PC-3 (cell line): ENCODE measurements at regions not wholly inside any gene's neighbourhood (a gene's known extent, or its start where the extent isn't known, plus 50 kb on each side); places are given as distances from the start of the nearest gene placed in this dataset.

Experiments used
- ATAC-seq: fragments of 200-7000 bp; cut with Tn5 transposase; 2 replicates; pipeline ENCODE4 v1.9.1; 2020; ENCODE audit warnings: mild to moderate bottlenecking, moderate library complexity
- BruUV-seq: library from RNA; stranded (reverse); fragments of 400-500 nt; replicated peaks from 2 replicates; lab custom pipeline; 2021; lab: Mats Ljungman, UMichigan
- CTCF ChIA-PET: fragments of 300-600 bp; sonication (Branson Sonifier 250); formaldehyde crosslinking; loops from one replicate; lab custom pipeline; 2022; ENCODE audit warnings: antibody characterized with exemption; lab: Charles Lee
- POLR2A ChIA-PET: fragments of 300-600 bp; sonication (Branson Sonifier 250); formaldehyde crosslinking; loops from one replicate; lab custom pipeline; 2022; ENCODE audit warnings: antibody characterized with exemption; ENCODE audit not compliant: unreplicated experiment; lab: Charles Lee
- DNase-seq: peaks from one replicate; pipeline ENCODE4 v3.0.0-alpha.2; 2015
- H2AFZ ChIP-seq: fragments of 300-600 bp; sonication (generic); 2 replicates; pipeline ENCODE4 v1.6.0; 2016; ENCODE audit warnings: antibody characterized with exemption, low read length
- H3F3A ChIP-seq: fragments of 300-600 bp; sonication (generic); one replicate; pipeline ENCODE4 v1.6.0; 2017; ENCODE audit warnings: antibody characterized with exemption, low read length, control low read depth, mild to moderate bottlenecking; ENCODE audit not compliant: unreplicated experiment
- H3K27ac ChIP-seq: fragments of 300-600 bp; sonication (generic); 2 replicates; pipeline ENCODE4 v1.5.1; 2016; ENCODE audit warnings: mild to moderate bottlenecking, low read length
- H3K27me3 ChIP-seq: fragments of 300-600 bp; sonication (generic); 2 replicates; pipeline ENCODE4 v1.6.1; 2016; ENCODE audit warnings: low read length, mixed read lengths
- H3K36me3 ChIP-seq: fragments of 300-600 bp; sonication (generic); 2 replicates; pipeline ENCODE4 v1.6.1; 2016; ENCODE audit warnings: low read depth, mixed run types, low read length, mixed read lengths
- H3K4me1 ChIP-seq: fragments of 300-600 bp; sonication (generic); 2 replicates; pipeline ENCODE4 v1.5.1; 2016; ENCODE audit warnings: low read length; ENCODE audit not compliant: insufficient read depth
- H3K4me2 ChIP-seq: fragments of 300-600 bp; sonication (generic); 2 replicates; pipeline ENCODE4 v1.6.0; 2016; ENCODE audit warnings: low read length
- H3K4me3 ChIP-seq: fragments of 300-600 bp; sonication (generic); 2 replicates; pipeline ENCODE4 v1.5.1; 2016; ENCODE audit warnings: mild to moderate bottlenecking, low read length, mixed read lengths
- H3K79me2 ChIP-seq: fragments of 300-600 bp; sonication (generic); 2 replicates; pipeline ENCODE4 v1.6.1; 2017; ENCODE audit warnings: low read length, mixed read lengths
- H3K9ac ChIP-seq: fragments of 300-600 bp; sonication (generic); 2 replicates; pipeline ENCODE4 v1.6.0; 2016; ENCODE audit warnings: mild to moderate bottlenecking, low read length
- H3K9me2 ChIP-seq: fragments of 300-600 bp; sonication (generic); replicated peaks from 2 replicates; pipeline ENCODE4 v1.6.1; 2016; ENCODE audit warnings: mixed run types, low read length, mixed read lengths
- H3K9me3 ChIP-seq: fragments of 300-600 bp; sonication (generic); 2 replicates; pipeline ENCODE4 v1.6.1; 2016; ENCODE audit warnings: low read length, mixed read lengths
- H4K20me1 ChIP-seq: fragments of 300-600 bp; sonication (generic); 2 replicates; pipeline ENCODE4 v1.6.1; 2016; ENCODE audit warnings: low read length, mixed read lengths
- EZH2 ChIP-seq: fragments of 300-600 bp; sonication (generic); IDR thresholded peaks from one replicate; pipeline ENCODE4 v1.6.1; 2017; ENCODE audit warnings: antibody characterized with exemption, mild to moderate bottlenecking, low read length; ENCODE audit not compliant: unreplicated experiment
- EZH2phosphoT487 ChIP-seq: fragments of 300-600 bp; sonication (generic); IDR thresholded peaks from 2 replicates; pipeline ENCODE4 v1.6.1; 2018; ENCODE audit warnings: mild to moderate bottlenecking, antibody characterized with exemption, low read length, borderline replicate concordance
- intact Hi-C: fragments of 100-400 bp; cut with micrococcal nuclease; formaldehyde crosslinking; loops from 2 replicates; pipeline ENCODE4 v1.9.0; 2023
- TF ChIP-seq, protein P1 (sequence below): fragments of 300-600 bp; sonication (generic); conservative IDR thresholded peaks from 2 replicates; pipeline ENCODE4 v1.5.1; 2017; ENCODE audit warnings: antibody characterized with exemption, low read depth, mild to moderate bottlenecking, low read length

DNA sequence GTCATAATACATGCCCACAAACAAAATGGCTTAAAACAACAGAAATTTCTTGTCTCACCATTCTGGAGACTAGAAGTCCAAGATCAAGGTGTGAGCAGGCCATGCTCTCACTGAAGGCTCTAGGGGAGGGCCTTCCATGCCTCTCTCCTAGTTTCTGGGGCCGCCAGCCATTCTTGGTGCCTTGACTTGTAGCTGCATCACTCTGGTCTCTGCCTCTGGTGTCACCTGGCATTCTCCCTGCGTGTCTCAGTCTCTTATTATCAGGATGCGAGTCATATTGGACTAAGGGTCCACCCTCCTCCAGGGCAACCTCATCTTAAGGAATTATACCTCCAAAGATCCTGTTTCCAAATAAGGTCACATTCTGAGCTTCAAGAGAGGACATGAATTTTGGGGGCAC lies 76.1 kb downstream of the KCNF1 start:
- H3K9me3 ChIP-seq = no peaks in the 10 kb centered on the region
- no peaks in the 10 kb centered on the region for H4K20me1 ChIP-seq
- peak; percentile 46; the same call in 1 of the 2 replicates for ATAC-seq
- no peaks in the 10 kb centered on the region for H3K4me1 ChIP-seq
- no peaks in the 10 kb centered on the region for H3F3A ChIP-seq
- no peaks in the 10 kb centered on the region for H3K36me3 ChIP-seq
- H3K9ac ChIP-seq = no peak overlapping the region
- TF ChIP-seq EZH2phosphoT487 (no peak), EZH2 (no peak)
- TF ChIP-seq, protein P1, sequence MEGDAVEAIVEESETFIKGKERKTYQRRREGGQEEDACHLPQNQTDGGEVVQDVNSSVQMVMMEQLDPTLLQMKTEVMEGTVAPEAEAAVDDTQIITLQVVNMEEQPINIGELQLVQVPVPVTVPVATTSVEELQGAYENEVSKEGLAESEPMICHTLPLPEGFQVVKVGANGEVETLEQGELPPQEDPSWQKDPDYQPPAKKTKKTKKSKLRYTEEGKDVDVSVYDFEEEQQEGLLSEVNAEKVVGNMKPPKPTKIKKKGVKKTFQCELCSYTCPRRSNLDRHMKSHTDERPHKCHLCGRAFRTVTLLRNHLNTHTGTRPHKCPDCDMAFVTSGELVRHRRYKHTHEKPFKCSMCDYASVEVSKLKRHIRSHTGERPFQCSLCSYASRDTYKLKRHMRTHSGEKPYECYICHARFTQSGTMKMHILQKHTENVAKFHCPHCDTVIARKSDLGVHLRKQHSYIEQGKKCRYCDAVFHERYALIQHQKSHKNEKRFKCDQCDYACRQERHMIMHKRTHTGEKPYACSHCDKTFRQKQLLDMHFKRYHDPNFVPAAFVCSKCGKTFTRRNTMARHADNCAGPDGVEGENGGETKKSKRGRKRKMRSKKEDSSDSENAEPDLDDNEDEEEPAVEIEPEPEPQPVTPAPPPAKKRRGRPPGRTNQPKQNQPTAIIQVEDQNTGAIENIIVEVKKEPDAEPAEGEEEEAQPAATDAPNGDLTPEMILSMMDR = no peak
- intact Hi-C loops = no loop called here
- no peak overlapping the region for H3K4me2 ChIP-seq
- no peaks in the 10 kb centered on the region for H3K79me2 ChIP-seq
- H3K27ac ChIP-seq = no peak overlapping the region
- DNase-seq = peak; percentile 33
- H3K9me2 ChIP-seq = no peaks in the 10 kb centered on the region
- H2AFZ ChIP-seq = no peak overlapping the region
- H3K27me3 ChIP-seq = no peaks in the 10 kb centered on the region
- H3K4me3 ChIP-seq = no peak overlapping the region
- ChIA-PET CTCF (no interaction called here), POLR2A (interaction anchor here (0.6 kb wide), 1 partner anchor 116 kb away, joined by 3 read pairs; no protein-coding TSS in a partner anchor)
- no TSS peak for BruUV-seq

DNA sequence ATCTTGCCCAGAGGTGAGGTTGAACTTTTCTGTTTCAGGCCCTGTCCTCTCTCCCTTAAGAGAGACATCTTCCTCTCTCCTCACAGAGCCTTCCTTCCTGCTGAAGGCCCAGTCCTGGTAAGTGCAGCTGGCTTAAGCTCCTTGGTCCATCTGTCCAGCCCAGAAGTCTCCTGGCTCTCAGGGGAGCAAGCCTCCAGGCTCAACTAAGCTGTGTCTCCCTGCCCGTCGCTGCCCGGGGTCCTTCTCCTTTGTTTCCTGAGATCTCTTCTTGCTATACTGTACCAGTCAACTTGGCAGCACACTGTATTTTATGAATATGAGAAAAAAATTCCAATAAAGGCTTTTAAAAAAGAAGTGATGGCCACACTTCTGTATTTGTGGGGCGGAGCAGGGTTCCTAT lies 77.4 kb downstream of the KCNF1 start:
- no peaks in the 10 kb centered on the region for H3K36me3 ChIP-seq
- no peak overlapping the region for H3K9ac ChIP-seq
- H3K9me3 ChIP-seq = no peaks in the 10 kb centered on the region
- no peaks in the 10 kb centered on the region for H3K4me1 ChIP-seq
- no peaks in the 10 kb centered on the region for H3K27me3 ChIP-seq
- intact Hi-C loops = no loop called here
- POLR2A ChIA-PET = no interaction called here
- no peak overlapping the region for H2AFZ ChIP-seq
- no peaks in the 10 kb centered on the region for H3F3A ChIP-seq
- no peak overlapping the region for H3K4me3 ChIP-seq
- ATAC-seq (no peak), DNase-seq (no peak)
- no peak overlapping the region for H3K27ac ChIP-seq
- no TSS peak for BruUV-seq
- H3K4me2 ChIP-seq = no peak overlapping the region
- no peak for TF ChIP-seq EZH2
- TF ChIP-seq EZH2phosphoT487 = no peak
- TF ChIP-seq, protein P1 = no peak
- H4K20me1 ChIP-seq = no peaks in the 10 kb centered on the region
- no peaks in the 10 kb centered on the region for H3K9me2 ChIP-seq
- CTCF ChIA-PET = no interaction called here
- no peaks in the 10 kb centered on the region for H3K79me2 ChIP-seq

DNA sequence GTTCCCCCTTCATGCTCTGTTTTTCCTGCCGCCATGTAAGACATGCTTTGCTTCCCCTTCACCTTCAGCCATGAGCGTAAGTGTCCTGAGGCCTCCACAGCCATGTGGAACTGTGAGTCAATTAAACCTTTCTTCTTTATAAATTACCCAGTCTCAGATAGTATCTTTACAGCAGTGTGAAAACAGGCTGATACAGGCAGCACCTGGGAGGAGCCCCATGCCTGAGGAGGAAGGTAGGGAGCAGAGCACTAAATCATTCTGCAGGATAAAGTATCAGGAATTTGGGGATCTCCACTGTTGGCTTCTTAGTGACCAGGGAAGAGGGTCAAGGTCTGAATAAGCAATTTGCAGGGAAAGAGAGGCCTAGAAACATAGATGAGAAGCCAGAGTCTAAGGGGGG lies 78.0 kb downstream of the KCNF1 start:
- no peak for DNase-seq
- BruUV-seq = no TSS peak
- intact Hi-C loops = no loop called here
- H3K9ac ChIP-seq = no peak overlapping the region
- H3F3A ChIP-seq = no peaks in the 10 kb centered on the region
- H3K4me1 ChIP-seq = no peaks in the 10 kb centered on the region
- H3K9me2 ChIP-seq = no peaks in the 10 kb centered on the region
- H3K79me2 ChIP-seq = no peaks in the 10 kb centered on the region
- no peaks in the 10 kb centered on the region for H3K27me3 ChIP-seq
- no peaks in the 10 kb centered on the region for H3K9me3 ChIP-seq
- ATAC-seq = no peak
- no peaks in the 10 kb centered on the region for H4K20me1 ChIP-seq
- no peak overlapping the region for H3K4me2 ChIP-seq
- H3K27ac ChIP-seq = no peak overlapping the region
- no peaks in the 10 kb centered on the region for H3K36me3 ChIP-seq
- ChIA-PET POLR2A (no interaction called here), CTCF (no interaction called here)
- no peak overlapping the region for H3K4me3 ChIP-seq
- TF ChIP-seq EZH2 (no peak), EZH2phosphoT487 (no peak)
- TF ChIP-seq, protein P1 = no peak
- H2AFZ ChIP-seq = no peak overlapping the region
